IgD-negative memory B cell (primary cell): ENCODE measurements at regions not wholly inside any gene's neighbourhood (a gene's known extent, or its start where the extent isn't known, plus 50 kb on each side); places are given as distances from the start of the nearest gene placed in this dataset.

Source experiments
- H3K27ac Mint-ChIP-seq, 3 donors: one replicate each; pipeline ENCODE4 v1.8.0; 2020 to 2022; ENCODE audit warnings: mild to moderate bottlenecking in 3 of 3, mixed read lengths in 3 of 3, moderate library complexity in 1 of 3
- H3K27me3 Mint-ChIP-seq: one replicate; pipeline ENCODE4 v1.8.0; 2021; ENCODE audit warnings: mixed read lengths
- H3K36me3 Mint-ChIP-seq: one replicate; pipeline ENCODE4 v1.8.0; 2020; ENCODE audit warnings: mild to moderate bottlenecking, mixed read lengths
- H3K4me1 Mint-ChIP-seq, 3 donors: one replicate each; pipeline ENCODE4 v1.8.0; 2020 to 2022; ENCODE audit warnings: mixed read lengths in 3 of 3, mild to moderate bottlenecking in 1 of 3
- H3K4me3 Mint-ChIP-seq, 4 donors: one replicate each; pipeline ENCODE4 v1.8.0; 2020 to 2022; ENCODE audit warnings: mild to moderate bottlenecking in 4 of 4, mixed read lengths in 4 of 4, moderate library complexity in 3 of 4
- H3K9me3 Mint-ChIP-seq, 3 donors: one replicate each; pipeline ENCODE4 v1.8.0; 2020 to 2021; ENCODE audit warnings: mixed read lengths in 3 of 3, mild to moderate bottlenecking in 1 of 3

DNA sequence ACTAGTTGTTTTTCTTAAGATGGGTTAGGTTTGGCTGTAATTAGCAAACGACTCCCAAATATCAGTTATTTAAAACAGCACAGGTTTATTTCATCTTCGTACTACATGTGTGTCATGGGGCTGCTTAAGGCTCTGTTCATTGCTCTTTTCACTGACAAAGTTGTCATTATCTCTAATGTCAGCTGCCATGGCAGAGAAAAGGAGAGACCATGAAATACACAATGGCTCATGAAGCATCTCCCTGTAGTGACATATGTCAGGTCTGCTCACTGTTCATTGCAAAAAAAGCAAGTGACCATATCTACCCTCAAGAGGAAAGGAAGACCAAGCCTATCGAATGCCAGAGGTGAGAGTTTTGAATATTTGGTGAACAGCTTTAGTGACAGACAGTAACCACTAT is 52.2 kb upstream of the PCDH7 start:
- H3K4me1 Mint-ChIP-seq: no peaks in the 10 kb centered on the region
- H3K36me3 Mint-ChIP-seq: no peaks in the 10 kb centered on the region
- peaks cover 0 to 11% (median 2%) of the 10 kb centered on the region in 3 donors for H3K9me3 Mint-ChIP-seq
- no peak overlapping the region for H3K27ac Mint-ChIP-seq
- H3K27me3 Mint-ChIP-seq: no peaks in the 10 kb centered on the region
- no peak overlapping the region for H3K4me3 Mint-ChIP-seq

DNA sequence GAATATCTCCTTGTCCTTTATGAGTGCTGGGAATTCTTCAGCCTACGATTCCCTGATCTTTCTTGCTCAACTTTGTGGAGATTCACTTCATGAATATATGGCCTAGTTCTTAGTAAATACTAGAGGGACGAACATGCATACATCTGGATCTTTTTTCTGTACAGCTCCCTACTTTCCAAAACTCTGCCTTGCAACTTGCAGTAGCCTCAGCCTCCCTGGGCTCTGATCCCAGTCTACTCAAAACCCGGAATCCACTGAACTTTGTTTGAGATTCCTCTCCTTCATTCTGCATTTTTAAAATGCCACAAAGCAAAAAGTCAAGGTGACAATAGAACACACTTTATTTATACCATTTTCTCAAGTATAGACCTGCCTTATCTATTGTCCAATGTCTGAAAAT is 50.0 kb upstream of the PCDH7 start:
- H3K36me3 Mint-ChIP-seq: no peaks in the 10 kb centered on the region
- no peaks in the 10 kb centered on the region for H3K27me3 Mint-ChIP-seq
- H3K4me1 Mint-ChIP-seq: no peaks in the 10 kb centered on the region
- no peak overlapping the region for H3K27ac Mint-ChIP-seq
- peaks cover 2 to 11% (median 4%) of the 10 kb centered on the region in 3 donors for H3K9me3 Mint-ChIP-seq
- H3K4me3 Mint-ChIP-seq: no peak overlapping the region
